ENCODE measurements at regions not wholly inside any gene's neighbourhood (a gene's known extent, or its start where the extent isn't known, plus 50 kb on each side); places are given as distances from the start of the nearest gene placed in this dataset.

DNA sequence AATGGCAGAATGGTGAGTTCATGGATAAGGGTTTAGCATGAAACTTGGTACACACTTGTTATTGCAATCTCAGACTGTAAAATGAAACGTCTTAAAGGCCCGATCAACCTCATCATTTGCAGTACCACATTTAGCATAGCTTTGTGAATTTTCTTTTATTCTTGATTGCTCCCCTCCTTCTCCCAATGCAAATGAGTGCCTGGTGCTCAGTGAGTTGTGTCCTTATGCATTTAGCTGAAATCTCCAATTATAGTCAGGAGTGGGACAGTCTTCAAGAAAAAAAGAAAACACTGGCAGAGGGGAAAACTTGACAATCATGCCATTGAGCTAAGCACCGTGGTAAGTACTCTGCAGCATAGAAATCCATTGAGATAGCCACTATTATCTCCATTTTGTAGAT lies 161.0 kb upstream of the HMCN1 start:
- H3K4me1 ChIP-seq (ENCODE audit: insufficient read depth): no peaks in the 10 kb centered on the region
- intact Hi-C loops (cut with DNase I): no loop called here
- 65 to 90% (median 88%) methylated on average over 3 of the region's 3 CpGs for WGBS, 3 donors
- no peak overlapping the region for H3K4me3 ChIP-seq
- no peaks in the 10 kb centered on the region for H3K9me3 ChIP-seq
- TF ChIP-seq POLR2A (IDR thresholded peaks at IDR 0.05) (no peak), EP300 (IDR thresholded peaks at IDR 0.05) (no peak), CTCF (IDR thresholded peaks at IDR 0.05) (no peak)
- DNase-seq: no peak
- H3K27ac ChIP-seq: no peak overlapping the region
- no peaks in the 10 kb centered on the region for H3K36me3 ChIP-seq
- no peaks in the 10 kb centered on the region for H3K27me3 ChIP-seq

DNA sequence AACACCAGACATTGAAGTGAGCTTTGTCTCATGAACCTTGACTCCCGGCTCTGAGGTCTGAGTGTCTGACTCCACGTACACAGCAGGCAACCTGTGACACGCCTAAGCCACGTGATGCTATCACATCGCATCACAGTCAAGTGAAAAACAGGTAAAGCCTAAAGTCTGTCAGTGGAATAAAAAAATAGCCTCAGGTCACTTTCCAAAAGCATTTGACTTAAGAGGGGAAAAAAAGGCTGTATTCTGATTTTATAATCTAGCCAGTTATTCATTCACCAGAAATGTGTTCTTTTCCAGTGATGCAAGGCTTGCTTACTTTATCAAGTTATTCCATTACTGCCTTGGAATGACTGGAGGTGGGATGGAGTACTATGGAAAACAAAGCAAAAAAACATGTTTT lies 163.2 kb upstream of the HMCN1 start:
- H3K27ac ChIP-seq: no peak overlapping the region
- WGBS, 3 donors: 92 to 95% (median 94%) methylated on average over 5 of the region's 5 CpGs

DNA sequence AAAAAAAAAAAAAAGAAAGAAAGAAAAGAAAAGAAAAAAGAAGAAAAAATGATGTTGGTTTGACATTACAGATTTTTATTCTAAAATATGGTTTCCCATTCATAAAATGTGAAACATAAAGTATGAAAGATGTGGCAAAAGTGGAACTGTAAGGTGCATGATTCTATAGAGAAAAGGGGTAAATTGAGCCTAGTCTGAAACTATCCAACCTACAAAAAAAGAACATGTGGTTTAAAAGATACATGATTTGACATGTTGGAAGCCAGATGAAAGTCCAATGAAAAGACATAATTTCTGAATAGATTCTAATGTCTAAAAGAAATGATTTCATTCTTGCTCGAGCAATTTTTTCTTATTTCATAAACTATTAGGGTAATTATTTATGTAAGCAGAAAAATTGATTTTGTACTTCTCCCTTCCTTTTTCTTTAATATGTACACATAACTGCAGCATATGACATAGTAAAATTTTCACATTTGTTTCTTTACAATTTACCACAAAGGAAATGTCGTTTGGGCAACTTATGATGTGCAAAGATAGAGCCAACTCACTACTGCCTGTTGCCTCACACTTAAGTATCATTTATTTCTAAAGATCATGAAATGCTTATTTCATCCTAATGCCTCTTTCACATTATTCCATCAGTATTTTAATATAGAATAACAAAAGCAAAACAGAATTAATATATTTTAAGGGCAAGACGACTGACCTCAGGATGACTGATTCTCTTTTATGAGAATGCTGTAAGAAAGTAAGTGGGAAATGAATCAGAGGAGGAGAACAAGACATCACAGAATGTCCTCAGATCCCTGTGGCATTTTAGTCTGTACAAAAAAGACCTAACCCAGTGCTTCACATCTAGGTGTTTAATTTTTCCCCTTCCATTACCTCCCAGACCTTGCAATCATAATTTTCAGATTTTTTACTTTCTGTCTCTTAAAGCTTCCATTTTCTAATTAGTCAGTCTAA lies 165.8 kb upstream of the HMCN1 start:
- 86 to 94% (median 89%) methylated on average over 3 of the region's 3 CpGs for WGBS, 3 donors
- H3K27me3 ChIP-seq: no peaks in the 10 kb centered on the region
- DNase-seq: no peak

More for the DNA sequence above, 163.2 kb upstream of the HMCN1 start:
- DNase-seq: no peak
- H3K27me3 ChIP-seq: no peaks in the 10 kb centered on the region
- TF ChIP-seq POLR2A (IDR thresholded peaks at IDR 0.05) (no peak), EP300 (IDR thresholded peaks at IDR 0.05) (no peak), CTCF (IDR thresholded peaks at IDR 0.05) (no peak)
- H3K36me3 ChIP-seq: no peaks in the 10 kb centered on the region
- intact Hi-C loops (cut with DNase I): no loop called here
- H3K4me3 ChIP-seq: no peak overlapping the region
- H3K4me1 ChIP-seq (ENCODE audit: insufficient read depth): no peaks in the 10 kb centered on the region
- H3K9me3 ChIP-seq: no peaks in the 10 kb centered on the region

GRCh38 chr1:185567440-185567839 lies 166.8 kb upstream of the HMCN1 start:
- no peak for DNase-seq
- no peak overlapping the region for H3K4me3 ChIP-seq
- no peak overlapping the region for H3K27ac ChIP-seq
- intact Hi-C loops (cut with DNase I): no loop called here
- 9 to 17% (median 16%) methylated on average over 2 of the region's 2 CpGs for WGBS, 3 donors
- H3K4me1 ChIP-seq (ENCODE audit: insufficient read depth): no peaks in the 10 kb centered on the region
- TF ChIP-seq EP300 (IDR thresholded peaks at IDR 0.05): no peak
- no peak for TF ChIP-seq CTCF (IDR thresholded peaks at IDR 0.05)
- TF ChIP-seq POLR2A (IDR thresholded peaks at IDR 0.05): no peak
- H3K36me3 ChIP-seq: no peaks in the 10 kb centered on the region
- no peaks in the 10 kb centered on the region for H3K27me3 ChIP-seq
- no peaks in the 10 kb centered on the region for H3K9me3 ChIP-seq

More for the DNA sequence above, 165.8 kb upstream of the HMCN1 start:
- H3K27ac ChIP-seq: no peak overlapping the region
- H3K36me3 ChIP-seq: no peaks in the 10 kb centered on the region
- TF ChIP-seq POLR2A (IDR thresholded peaks at IDR 0.05) (no peak), EP300 (IDR thresholded peaks at IDR 0.05) (no peak), CTCF (IDR thresholded peaks at IDR 0.05) (no peak)
- no peaks in the 10 kb centered on the region for H3K9me3 ChIP-seq
- H3K4me1 ChIP-seq (ENCODE audit: insufficient read depth): no peaks in the 10 kb centered on the region
- intact Hi-C loops (cut with DNase I): no loop called here
- H3K4me3 ChIP-seq: no peak overlapping the region
